ENCODE measurements at regions not wholly inside any gene's neighbourhood (a gene's known extent, or its start where the extent isn't known, plus 50 kb on each side); places are given as distances from the start of the nearest gene placed in this dataset.
A peak's percentile ranks its signal among the peaks of the same experiment; 100 is the strongest.

GRCh38 chr5:81825237-81825636 is 74.3 kb upstream of the SSBP2 start:
- Histone ChIP-seq H3K4me3 (ENCODE audit: low read depth in 2 of 2, low read length in 1 of 2) (no peak overlapping the region), H3K79me2 (ENCODE audit: insufficient read depth) (no peaks in the 10 kb centered on the region), H3K36me3 (replicated peaks in 1 of 2; ENCODE audit: control insufficient read depth in 1 of 2, insufficient read depth in 2 of 2, low read length in 1 of 2) (no peaks in the 10 kb centered on the region), H3F3A (replicated peaks; ENCODE audit: insufficient read depth) (no peaks in the 10 kb centered on the region), H3K9ac (no peak overlapping the region), H3K9me2 (no peaks in the 10 kb centered on the region), H3K9me3 (no peaks in the 10 kb centered on the region), H3K27ac (ENCODE audit: low read depth in 2 of 2, low read length in 1 of 2) (peak overlapping the region in 1 of 2 experiments; percentile 58; a peak in 1 of 4 replicates), H2AFZ (ENCODE audit: low read depth) (no peak overlapping the region), H4K20me1 (ENCODE audit: insufficient read depth) (no peaks in the 10 kb centered on the region), H3K27me3 (ENCODE audit: insufficient read depth) (no peaks in the 10 kb centered on the region), H3K4me1 (ENCODE audit: control insufficient read depth in 1 of 2, insufficient read depth in 2 of 2, low read depth in 1 of 2, low read length in 1 of 2) (peaks cover under 1 to 3% of the 10 kb centered on the region in 2 experiments; a peak in 2 of 4 replicates), H3K4me2 (0 out of 2 replicates have a peak overlapping the region, but pooled peaks have one; percentile 22)
- CTCF ChIA-PET, result no interaction called here
- TF ChIP-seq FOXJ3 (CRISPR knock-in tag; IDR thresholded peaks at IDR 0.05) (no peak), SMC3 (IDR thresholded peaks at IDR 0.05; ENCODE audit: low read depth, low read length) (no peak), RXRA (IDR thresholded peaks at IDR 0.05; ENCODE audit: borderline replicate concordance, low read depth) (no peak), USF2 (IDR thresholded peaks at IDR 0.05; ENCODE audit: borderline replicate concordance, low read depth, low read length) (no peak), FOXM1 (IDR thresholded peaks at IDR 0.05; ENCODE audit: low read depth) (no peak), TCF12 (IDR thresholded peaks at IDR 0.05) (peak; percentile 35; the same call in 1 of the 2 replicates), REST (IDR thresholded peaks at IDR 0.05; ENCODE audit: low read depth, low read length) (no peak), PBX3 (IDR thresholded peaks at IDR 0.05) (0 out of 2 replicates have a peak, but pooled peaks have one; percentile 12), MAX (IDR thresholded peaks at IDR 0.05; ENCODE audit: low read depth) (peak; percentile 44; the same call in 1 of the 2 replicates), POLR2AphosphoS5 (IDR thresholded peaks at IDR 0.05; ENCODE audit: low read depth, low read length) (no peak), SIN3A (IDR thresholded peaks at IDR 0.05; ENCODE audit: borderline replicate concordance, low read depth, low read length) (no peak), MXI1 (IDR thresholded peaks at IDR 0.05; ENCODE audit: low read depth, low read length) (no peak), TEAD4 (IDR thresholded peaks at IDR 0.05; ENCODE audit: borderline replicate concordance, insufficient read depth) (no peak), RFX5 (IDR thresholded peaks at IDR 0.05; ENCODE audit: low read length) (no peak), NRF1 (IDR thresholded peaks at IDR 0.05; ENCODE audit: low read depth, low read length) (no peak), YY1 (IDR thresholded peaks at IDR 0.05; ENCODE audit: low read depth) (no peak), IRF3 (IDR thresholded peaks at IDR 0.05; ENCODE audit: low read depth, low read length) (no peak), ELF1 (IDR thresholded peaks at IDR 0.05) (no peak), EZH2phosphoT487 (IDR thresholded peaks at IDR 0.05; ENCODE audit: borderline replicate concordance, low read depth) (no peak), NFIC (IDR thresholded peaks at IDR 0.05; ENCODE audit: borderline replicate concordance) (peak; percentile 52; the same call in 1 of the 2 replicates), TAF1 (IDR thresholded peaks at IDR 0.05; ENCODE audit: borderline replicate concordance, low read depth, low read length) (no peak), MEF2A (IDR thresholded peaks at IDR 0.05; ENCODE audit: borderline replicate concordance, low read depth) (no peak), JUND (IDR thresholded peaks at IDR 0.05) (peak; percentile 14; the same call in 1 of the 2 replicates), FOSL2 (IDR thresholded peaks at IDR 0.05; ENCODE audit: borderline replicate concordance, low read depth) (peak; percentile 39; the same call in 1 of the 2 replicates), EP300 (IDR thresholded peaks at IDR 0.05; ENCODE audit: borderline replicate concordance in 1 of 2, low read depth in 1 of 2, low read length in 1 of 2) (no peak), GABPA (IDR thresholded peaks at IDR 0.05; ENCODE audit: low read depth) (no peak)
- TF ChIP-seq, protein P1, sequence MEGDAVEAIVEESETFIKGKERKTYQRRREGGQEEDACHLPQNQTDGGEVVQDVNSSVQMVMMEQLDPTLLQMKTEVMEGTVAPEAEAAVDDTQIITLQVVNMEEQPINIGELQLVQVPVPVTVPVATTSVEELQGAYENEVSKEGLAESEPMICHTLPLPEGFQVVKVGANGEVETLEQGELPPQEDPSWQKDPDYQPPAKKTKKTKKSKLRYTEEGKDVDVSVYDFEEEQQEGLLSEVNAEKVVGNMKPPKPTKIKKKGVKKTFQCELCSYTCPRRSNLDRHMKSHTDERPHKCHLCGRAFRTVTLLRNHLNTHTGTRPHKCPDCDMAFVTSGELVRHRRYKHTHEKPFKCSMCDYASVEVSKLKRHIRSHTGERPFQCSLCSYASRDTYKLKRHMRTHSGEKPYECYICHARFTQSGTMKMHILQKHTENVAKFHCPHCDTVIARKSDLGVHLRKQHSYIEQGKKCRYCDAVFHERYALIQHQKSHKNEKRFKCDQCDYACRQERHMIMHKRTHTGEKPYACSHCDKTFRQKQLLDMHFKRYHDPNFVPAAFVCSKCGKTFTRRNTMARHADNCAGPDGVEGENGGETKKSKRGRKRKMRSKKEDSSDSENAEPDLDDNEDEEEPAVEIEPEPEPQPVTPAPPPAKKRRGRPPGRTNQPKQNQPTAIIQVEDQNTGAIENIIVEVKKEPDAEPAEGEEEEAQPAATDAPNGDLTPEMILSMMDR (IDR thresholded peaks at IDR 0.05), result no peak
- WGBS (ENCODE audit: low lambda C conversion rate), result 75% methylated on average over 2 of the region's 3 CpGs
- POLR2A ChIA-PET, result no interaction called here
- no peak for DNase-seq

Data from SK-N-SH (cell line).